Medulla oblongata (tissue), 1 donor: ENCODE measurements at regions not wholly inside any gene's neighbourhood (a gene's known extent, or its start where the extent isn't known, plus 50 kb on each side); places are given as distances from the start of the nearest gene placed in this dataset.
"Not testable (repeated sequence)": the region's sequence is repeated elsewhere in the genome, so short reads cannot be mapped to it uniquely, and the experiment has no call there.

Experiments
- DNase-seq: peaks from one replicate; pipeline ENCODE4 v3.0.0-alpha.2; 2015; ENCODE audit errors: extremely low spot score

GRCh38 chr13:42478531-42479156, 95.3 kb upstream of the TNFSF11 start:
- peak; percentile 7 for DNase-seq

- no peak for DNase-seq
Observed at GRCh38 chr13:42484386-42484785, 89.6 kb upstream of the TNFSF11 start.

DNA sequence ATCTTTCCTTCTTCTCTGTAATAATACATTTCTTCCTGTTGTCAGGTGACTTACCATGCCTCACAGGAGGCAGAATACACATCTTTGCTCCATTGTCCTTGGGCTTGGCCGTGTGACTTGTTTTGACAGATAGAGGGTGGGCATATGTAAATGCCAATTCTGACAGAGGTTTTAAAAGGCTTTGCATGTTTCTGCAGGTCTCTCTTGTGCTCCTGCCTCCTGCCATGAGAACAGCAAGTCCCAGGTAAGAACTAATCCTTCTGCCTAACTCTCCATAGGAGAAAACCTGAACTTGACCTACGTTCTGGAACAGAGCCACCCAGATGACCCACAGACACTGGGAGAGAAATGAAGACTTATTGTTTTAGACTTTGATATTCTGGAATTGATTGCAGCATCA, 88.7 kb upstream of the TNFSF11 start:
- no peak for DNase-seq

DNA sequence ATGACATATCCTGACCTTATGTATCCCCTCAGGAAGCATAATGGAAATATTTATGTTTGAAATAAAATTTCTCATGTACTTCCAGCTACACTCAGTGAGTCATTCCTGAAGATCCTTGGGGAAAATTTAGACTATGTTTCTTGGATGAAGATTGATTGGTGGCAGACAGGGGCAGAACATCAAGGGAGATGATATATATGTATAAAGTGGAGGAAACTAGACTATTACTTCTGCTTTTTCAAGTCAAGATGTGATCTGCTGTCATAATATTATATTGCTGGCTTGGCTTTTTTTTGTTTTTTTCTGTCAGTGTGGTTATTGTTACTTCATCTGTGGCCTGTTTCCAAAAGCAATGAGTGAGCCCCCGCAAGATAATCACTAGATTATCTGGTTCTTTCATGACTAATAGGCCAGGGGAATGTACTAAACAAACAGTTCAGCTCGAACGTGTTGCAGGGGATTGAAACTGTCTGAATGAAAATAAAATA, 87.2 kb upstream of the TNFSF11 start:
- DNase-seq = no peak

DNA sequence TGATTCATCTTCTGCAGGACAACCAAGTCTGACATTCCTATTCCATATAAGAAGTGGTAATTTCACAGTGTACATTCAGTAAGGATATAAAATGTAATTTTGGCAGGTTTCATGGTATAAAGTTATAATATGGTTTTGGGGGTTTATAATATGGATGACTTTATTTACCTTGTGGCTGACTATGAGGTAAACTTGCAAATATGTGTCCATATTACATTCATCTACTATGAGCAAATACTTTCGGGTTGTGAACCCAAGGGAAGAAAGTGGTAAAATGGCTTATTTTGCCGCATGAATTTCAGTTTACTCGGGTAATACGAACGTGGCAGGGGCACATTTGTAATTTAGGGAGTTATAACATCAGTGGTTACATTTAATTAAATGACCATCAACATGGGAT, 86.7 kb upstream of the TNFSF11 start:
- no peak for DNase-seq

DNA sequence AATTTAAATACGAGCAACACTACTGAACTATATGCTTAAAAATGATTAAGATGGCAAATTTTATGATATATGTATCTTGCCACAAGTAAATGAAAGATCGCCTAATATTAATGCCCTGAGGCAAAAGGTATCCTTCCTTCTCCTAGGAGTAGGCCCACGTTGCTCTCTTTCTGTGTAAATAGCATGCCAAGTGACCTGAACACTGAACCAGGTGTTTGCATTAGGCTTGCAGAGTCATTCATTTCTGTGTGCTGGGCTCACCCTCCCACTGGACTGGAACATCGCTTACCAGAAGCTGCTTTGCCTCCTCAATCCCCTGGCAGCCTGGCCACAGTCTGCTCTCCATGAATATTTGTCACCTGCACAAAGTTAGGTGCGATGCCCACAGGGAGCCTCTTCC, 83.3 kb upstream of the TNFSF11 start:
- DNase-seq = no peak

- DNase-seq = no peak
Observed at GRCh38 chr13:42492372-42492920, 81.5 kb upstream of the TNFSF11 start.

DNA sequence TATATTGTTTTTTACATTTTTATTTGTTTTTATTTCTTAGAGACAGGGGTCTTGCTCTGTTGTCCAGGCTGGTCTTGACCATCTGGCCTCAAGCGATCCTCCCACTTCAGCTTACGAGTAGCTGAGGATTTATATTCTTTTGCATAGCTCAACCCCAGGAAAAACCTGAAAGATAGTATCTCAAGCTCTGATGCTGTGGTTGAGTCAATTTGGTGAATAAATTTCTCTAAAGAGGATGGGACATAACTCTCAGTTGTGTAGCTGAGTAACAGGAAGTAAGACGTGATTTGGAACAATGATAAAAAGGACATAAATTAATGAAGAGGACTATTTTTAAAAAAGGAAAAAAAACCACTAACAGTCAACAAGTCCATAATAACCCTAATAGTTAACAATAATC, 79.8 kb upstream of the TNFSF11 start:
- DNase-seq = no peak

DNA sequence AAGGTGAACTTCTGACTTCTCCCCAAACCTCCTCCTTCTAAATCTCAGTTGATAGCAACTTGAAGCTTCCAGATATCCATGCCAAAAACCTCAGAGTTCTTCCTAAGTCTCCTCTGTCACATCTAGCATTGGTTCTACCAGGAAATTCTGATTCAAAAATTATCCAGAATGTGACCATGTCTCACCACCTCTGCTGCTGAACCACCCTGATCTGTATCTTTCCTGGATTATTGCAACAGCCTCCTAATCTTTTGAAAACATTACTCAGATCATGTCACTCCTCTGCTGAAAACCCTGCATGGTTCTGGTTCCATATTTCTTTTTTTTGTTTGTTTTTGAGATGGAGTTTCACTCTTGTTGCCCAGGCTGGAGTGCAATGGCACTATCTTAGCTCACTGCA, 78.7 kb upstream of the TNFSF11 start:
- no peak for DNase-seq

DNA sequence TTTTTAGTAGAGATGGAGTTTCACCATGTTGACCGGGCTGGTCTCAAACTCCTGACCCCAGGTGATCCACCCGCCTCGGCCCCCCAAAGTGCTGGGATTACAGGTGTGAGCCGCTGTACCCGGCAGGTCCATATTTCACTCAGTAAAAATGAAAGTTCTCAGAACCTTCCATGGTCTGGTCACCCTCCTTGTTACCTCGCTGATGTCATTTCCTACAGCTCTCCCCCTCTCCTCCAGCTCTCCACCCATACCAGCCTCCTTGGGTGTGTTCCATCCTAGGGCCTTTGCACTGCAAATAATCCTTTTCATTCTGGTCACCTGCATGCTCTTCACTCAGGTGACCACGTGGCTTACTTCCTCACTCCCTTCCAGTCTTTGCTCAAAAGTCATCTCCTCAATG, 78.2 kb upstream of the TNFSF11 start:
- no peak for DNase-seq

DNA sequence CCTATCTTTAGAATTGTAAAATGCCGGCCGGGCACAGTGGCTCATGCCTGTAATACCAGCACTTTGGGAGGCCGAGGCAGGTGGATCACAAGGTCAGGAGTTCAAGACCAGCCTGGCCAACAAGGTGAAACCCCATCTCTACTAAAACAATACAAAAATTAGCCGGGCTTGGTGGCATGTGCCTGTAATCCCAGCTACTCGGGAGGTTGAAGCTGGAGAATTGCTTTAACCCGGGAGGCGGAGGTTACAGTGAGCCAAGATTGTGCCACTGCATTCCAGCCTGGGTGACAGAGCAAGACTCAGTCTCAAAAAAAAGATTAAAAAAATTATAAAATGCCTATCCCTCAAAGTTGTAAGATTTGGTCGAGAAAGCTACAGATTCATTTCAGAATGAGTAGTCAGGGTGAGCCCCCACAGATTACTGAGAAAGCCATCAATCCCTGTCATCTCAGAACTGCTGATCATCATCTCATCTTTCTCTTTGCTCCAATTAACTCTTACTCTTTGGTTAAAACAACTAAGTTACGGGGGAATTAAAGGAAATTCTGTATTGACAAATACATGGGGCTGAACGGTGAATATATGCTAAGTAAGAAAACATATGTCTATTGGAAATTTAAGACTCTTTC, 76.9 kb upstream of the TNFSF11 start:
- not testable (repeated sequence) for DNase-seq

DNA sequence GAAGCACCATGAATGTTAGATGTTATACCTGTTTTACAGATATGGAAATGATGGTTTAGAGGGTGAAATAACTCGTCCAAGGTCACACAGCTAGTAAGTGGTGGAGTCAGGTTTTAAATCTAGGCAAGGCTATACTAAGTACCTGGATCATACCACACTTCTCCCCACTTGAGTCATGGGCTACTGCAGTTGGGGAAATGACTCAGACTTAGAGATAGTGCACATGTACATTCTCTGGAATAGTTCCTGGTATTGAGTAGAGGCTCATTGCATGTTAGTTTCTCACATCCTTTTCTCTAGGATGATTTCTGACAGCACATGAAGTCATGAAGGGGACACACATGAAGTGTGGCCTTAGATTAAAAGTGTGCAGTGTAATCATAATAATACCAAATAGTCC, 76.2 kb upstream of the TNFSF11 start:
- no peak for DNase-seq

DNA sequence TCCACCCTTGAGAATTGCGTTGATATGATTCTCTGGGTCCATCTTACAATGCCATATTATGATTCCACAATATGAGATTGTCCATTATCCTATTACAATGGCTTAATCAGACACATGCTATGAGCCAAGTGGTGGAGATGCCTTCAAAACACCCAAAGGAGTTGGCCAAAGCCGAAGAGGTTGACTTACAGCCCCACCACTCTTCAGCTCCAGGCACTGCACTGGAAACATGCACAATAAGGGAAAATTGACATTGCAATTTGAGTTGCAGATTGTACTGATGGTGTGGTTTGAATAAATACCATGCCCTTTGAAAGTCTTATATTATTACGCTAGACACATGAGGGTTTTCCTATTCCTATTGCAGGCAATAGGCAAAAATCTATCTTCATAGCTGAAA, 75.4 kb upstream of the TNFSF11 start:
- no peak for DNase-seq
